GM12801 (cell line): ENCODE measurements at regions not wholly inside any gene's neighbourhood (a gene's known extent, or its start where the extent isn't known, plus 50 kb on each side); places are given as distances from the start of the nearest gene placed in this dataset.

Experiments
- CTCF ChIP-seq: IDR thresholded peaks from one replicate; pipeline ENCODE4 v1.5.1; 2011; ENCODE audit warnings: control low read depth; ENCODE audit not compliant: insufficient read length; ENCODE audit errors: extremely low read depth

- no peak for TF ChIP-seq CTCF
Measured at GRCh38 chr9:135249191-135249590, 161.7 kb downstream of the OLFM1 start.

GRCh38 chr9:135249711-135250110, 162.2 kb downstream of the OLFM1 start:
- no peak for TF ChIP-seq CTCF

- TF ChIP-seq CTCF, result no peak
Measured at GRCh38 chr9:135251331-135251761, 163.9 kb downstream of the OLFM1 start.

- no peak for TF ChIP-seq CTCF
Measured at GRCh38 chr9:135251996-135252760, 164.7 kb downstream of the OLFM1 start.

GRCh38 chr9:135252980-135253304, 165.5 kb downstream of the OLFM1 start:
- no peak for TF ChIP-seq CTCF

GRCh38 chr9:135253305-135254004, 166.0 kb downstream of the OLFM1 start:
- no peak for TF ChIP-seq CTCF

- TF ChIP-seq CTCF, result no peak
Measured at GRCh38 chr9:135254176-135255032, 166.9 kb downstream of the OLFM1 start.
